Common myeloid progenitor, CD34-positive (primary cell): ENCODE measurements at regions not wholly inside any gene's neighbourhood (a gene's known extent, or its start where the extent isn't known, plus 50 kb on each side); places are given as distances from the start of the nearest gene placed in this dataset.

ENCODE experiments used
- CTCF ChIA-PET: fragments of 350-600 bp; sonication (Branson Sonifier 250); formaldehyde crosslinking; loops from one replicate; lab custom pipeline; 2021; ENCODE audit warnings: antibody characterized with exemption; lab: Charles Lee
- POLR2A ChIA-PET: fragments of 350-600 bp; sonication (Branson Sonifier 250); formaldehyde crosslinking; loops from one replicate; lab custom pipeline; 2021; ENCODE audit warnings: antibody characterized with exemption; lab: Charles Lee
- DNase-seq, 3 donors: peaks; one replicate each; pipeline versions ENCODE4 v3.0.0 to v3.0.0-alpha.2; 2013
- H3K27ac ChIP-seq, 2 experiments: 1 replicate in 1 of 2; 2 replicates in 1 of 2; pipeline ENCODE4 v1.7.0; 2013; ENCODE audit warnings: inconsistent platforms in 2 of 2, low read length in 2 of 2, mild to moderate bottlenecking in 2 of 2, low read depth in 1 of 2, moderate library complexity in 1 of 2; ENCODE audit not compliant: severe bottlenecking in 2 of 2, insufficient read depth in 1 of 2, poor library complexity in 1 of 2
- H3K27me3 ChIP-seq, 5 experiments: replicated peaks in 2 of 5; 1 replicate in 3 of 5; 2 replicates in 2 of 5; pipeline versions ENCODE4 v1.6.1 to v1.7.0; 2013; ENCODE audit warnings: low read length in 4 of 5, mild to moderate bottlenecking in 2 of 5, moderate library complexity in 2 of 5, inconsistent platforms in 1 of 5; ENCODE audit not compliant: insufficient read depth in 5 of 5, control insufficient read depth in 4 of 5
- H3K36me3 ChIP-seq, 4 experiments: 1 replicate in 2 of 4; 2 replicates in 2 of 4; pipeline versions ENCODE4 v1.6.1 to v1.7.0; 2013; ENCODE audit warnings: low read length in 3 of 4, control low read depth in 1 of 4, mild to moderate bottlenecking in 1 of 4; ENCODE audit not compliant: control insufficient read depth in 4 of 4, insufficient read depth in 4 of 4
- H3K4me1 ChIP-seq, 4 experiments: 1 replicate in 3 of 4; 2 replicates in 1 of 4; pipeline versions ENCODE4 v1.6.1 to v1.7.1; 2013; ENCODE audit warnings: low read length in 3 of 4, mild to moderate bottlenecking in 3 of 4, control low read depth in 1 of 4, inconsistent platforms in 1 of 4, moderate library complexity in 1 of 4; ENCODE audit not compliant: control insufficient read depth in 4 of 4, insufficient read depth in 4 of 4; ENCODE audit errors: control extremely low read depth in 1 of 4
- H3K4me3 ChIP-seq, 7 experiments: 1 replicate in 4 of 7; 2 replicates in 3 of 7; pipeline versions ENCODE4 v1.5.1 to v1.7.0; 2013; ENCODE audit warnings: mild to moderate bottlenecking in 7 of 7, low read length in 6 of 7, moderate library complexity in 6 of 7, inconsistent platforms in 2 of 7, low read depth in 2 of 7, control low read depth in 1 of 7; ENCODE audit not compliant: insufficient read depth in 4 of 7, control insufficient read depth in 1 of 7; ENCODE audit errors: extremely low read depth in 1 of 7
- H3K9me3 ChIP-seq, 5 experiments: 1 replicate in 4 of 5; 2 replicates in 1 of 5; pipeline versions ENCODE4 v1.6.1 to v1.7.1; 2013; ENCODE audit warnings: low read length in 4 of 5, mild to moderate bottlenecking in 2 of 5, inconsistent platforms in 1 of 5, low read depth in 1 of 5, moderate library complexity in 1 of 5; ENCODE audit not compliant: control insufficient read depth in 4 of 5, insufficient read depth in 2 of 5; ENCODE audit errors: control extremely low read depth in 1 of 5
- WGBS: methylation state at CpG from one replicate; pipeline ENCODE4 v1.1.5; 2013; ENCODE audit not compliant: insufficient coverage; 5-methylcytosine and 5-hydroxymethylcytosine counted together

- ChIA-PET POLR2A (no interaction called here), CTCF (no interaction called here)
- H3K4me1 ChIP-seq = no peaks in the 10 kb centered on the region
- no peaks in the 10 kb centered on the region for H3K9me3 ChIP-seq
- H3K4me3 ChIP-seq = no peak overlapping the region
- 94% methylated on average over 3 of the region's 5 CpGs for WGBS
- DNase-seq = no peak
- H3K27me3 ChIP-seq = peaks cover 0 to 9% (median 4%) of the 10 kb centered on the region in 5 experiments
- no peak overlapping the region for H3K27ac ChIP-seq
- no peaks in the 10 kb centered on the region for H3K36me3 ChIP-seq
Observed at GRCh38 chr10:121131014-121131413, 279.9 kb downstream of the WDR11 start.

DNA sequence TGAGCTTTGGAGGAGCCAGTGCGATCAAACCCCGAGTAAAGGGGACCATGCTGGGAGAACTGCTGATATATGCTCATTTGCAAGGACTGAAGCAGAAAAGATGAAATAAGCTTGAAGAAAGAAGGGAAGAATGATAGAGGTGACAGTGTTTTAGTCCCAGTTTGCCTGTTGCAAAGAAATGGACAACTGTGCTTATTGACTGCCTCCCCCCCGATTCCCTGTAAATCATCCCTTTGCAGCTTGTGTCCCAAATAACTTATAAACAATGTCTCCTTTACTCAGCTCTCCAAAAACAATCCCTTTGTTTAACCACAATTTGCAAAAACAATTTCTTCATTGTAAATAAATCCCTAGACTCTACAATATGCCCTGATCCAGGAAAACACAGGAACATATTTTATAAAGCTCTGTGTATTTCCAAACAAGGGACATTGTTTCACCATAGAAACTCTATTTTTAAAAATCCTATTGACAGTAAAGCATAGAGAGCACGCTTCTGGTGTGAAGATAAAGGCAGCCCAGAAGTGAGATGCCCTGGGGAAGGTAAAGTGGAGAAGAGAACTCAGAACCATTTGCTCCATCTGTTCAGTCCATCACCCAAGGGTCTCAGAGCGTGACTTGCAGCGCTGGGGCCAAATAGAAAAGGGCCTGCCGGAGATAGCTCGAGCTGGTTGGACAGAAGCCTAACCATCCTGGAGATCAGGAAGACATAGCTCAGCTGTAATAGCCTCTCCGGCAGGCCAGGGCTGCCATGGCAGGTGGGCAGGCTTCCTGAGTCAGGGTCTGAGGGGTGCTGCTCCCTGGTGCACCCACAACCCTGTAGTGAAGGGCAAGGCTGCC lies 280.5 kb downstream of the WDR11 start:
- Histone ChIP-seq H3K27ac (no peak overlapping the region), H3K4me3 (no peak overlapping the region), H3K4me1 (no peaks in the 10 kb centered on the region), H3K27me3 (peaks cover 0 to 9% (median 4%) of the 10 kb centered on the region in 5 experiments), H3K36me3 (no peaks in the 10 kb centered on the region), H3K9me3 (no peaks in the 10 kb centered on the region)
- WGBS = 98% methylated on average over 9 of the region's 9 CpGs
- no peak for DNase-seq
- POLR2A ChIA-PET = no interaction called here
- CTCF ChIA-PET = no interaction called here

- POLR2A ChIA-PET = no interaction called here
- DNase-seq = no peak
- peaks cover 0 to 9% (median 4%) of the 10 kb centered on the region in 5 experiments for H3K27me3 ChIP-seq
- H3K36me3 ChIP-seq = no peaks in the 10 kb centered on the region
- CTCF ChIA-PET = no interaction called here
- 100% methylated on average over 1 of the region's 1 CpG for WGBS
- H3K4me1 ChIP-seq = no peaks in the 10 kb centered on the region
- H3K4me3 ChIP-seq = no peak overlapping the region
- no peak overlapping the region for H3K27ac ChIP-seq
- H3K9me3 ChIP-seq = no peaks in the 10 kb centered on the region
Observed at GRCh38 chr10:121132273-121132672, 281.1 kb downstream of the WDR11 start.

GRCh38 chr10:121133901-121134300 lies 282.7 kb downstream of the WDR11 start:
- H3K4me1 ChIP-seq = no peaks in the 10 kb centered on the region
- ChIA-PET POLR2A (no interaction called here), CTCF (no interaction called here)
- H3K36me3 ChIP-seq = no peaks in the 10 kb centered on the region
- no peak for DNase-seq
- peaks cover 0 to 9% (median 1%) of the 10 kb centered on the region in 5 experiments for H3K27me3 ChIP-seq
- H3K4me3 ChIP-seq = no peak overlapping the region
- no peaks in the 10 kb centered on the region for H3K9me3 ChIP-seq
- 93% methylated on average over 7 of the region's 7 CpGs for WGBS
- H3K27ac ChIP-seq = no peak overlapping the region

GRCh38 chr10:121134711-121135110 lies 283.5 kb downstream of the WDR11 start:
- ChIA-PET CTCF (no interaction called here), POLR2A (no interaction called here)
- Histone ChIP-seq H3K27me3 (peaks cover 0 to 5% (median 0%) of the 10 kb centered on the region in 5 experiments), H3K27ac (no peak overlapping the region), H3K4me1 (no peaks in the 10 kb centered on the region), H3K4me3 (no peak overlapping the region), H3K36me3 (no peaks in the 10 kb centered on the region), H3K9me3 (no peaks in the 10 kb centered on the region)
- 100% methylated on average over 1 of the region's 1 CpG for whole genome bisulfite sequencing
- DNase-seq = no peak

- Histone ChIP-seq H3K36me3 (no peaks in the 10 kb centered on the region), H3K27me3 (peaks cover 0 to 5% (median 0%) of the 10 kb centered on the region in 5 experiments), H3K4me3 (no peak overlapping the region), H3K27ac (no peak overlapping the region), H3K4me1 (no peaks in the 10 kb centered on the region), H3K9me3 (no peaks in the 10 kb centered on the region)
- 100% methylated on average over 2 of the region's 4 CpGs for WGBS
- ChIA-PET CTCF (no interaction called here), POLR2A (no interaction called here)
- DNase-seq = no peak
Observed at GRCh38 chr10:121135512-121135911, 284.4 kb downstream of the WDR11 start.

GRCh38 chr10:121137533-121137932 lies 286.4 kb downstream of the WDR11 start:
- H3K4me1 ChIP-seq = no peaks in the 10 kb centered on the region
- ChIA-PET CTCF (no interaction called here), POLR2A (interaction anchor here (0.6 kb wide), 1 partner anchor 586 kb away, joined by 5 read pairs; no protein-coding TSS in a partner anchor)
- no peak overlapping the region for H3K27ac ChIP-seq
- H3K36me3 ChIP-seq = no peaks in the 10 kb centered on the region
- H3K4me3 ChIP-seq = no peak overlapping the region
- no peak for DNase-seq
- peaks cover 0 to 2% (median 1%) of the 10 kb centered on the region in 5 experiments for H3K9me3 ChIP-seq
- peaks cover 0 to 5% (median 0%) of the 10 kb centered on the region in 5 experiments for H3K27me3 ChIP-seq
- WGBS = 60% methylated on average over 1 of the region's 1 CpG
